ENCODE measurements at regions not wholly inside any gene's neighbourhood (a gene's known extent, or its start where the extent isn't known, plus 50 kb on each side); places are given as distances from the start of the nearest gene placed in this dataset.

- Mint-ChIP-seq H3K36me3 (ENCODE audit: low read depth) (no peaks in the 10 kb centered on the region), H3K27me3 (no peaks in the 10 kb centered on the region), H3K4me1 (ENCODE audit: low read depth) (no peaks in the 10 kb centered on the region), H3K4me3 (no peak overlapping the region), H3K27ac (no peak overlapping the region), H3K9me3 (peaks cover 13% of the 10 kb centered on the region)
- Histone ChIP-seq H3K4me1 (ENCODE audit: insufficient read depth, low read length) (no peaks in the 10 kb centered on the region), H3K4me3 (ENCODE audit: low read length) (no peak overlapping the region), H3K27me3 (ENCODE audit: control insufficient read depth in 1 of 2, insufficient read depth in 2 of 2, low read length in 2 of 2) (no peaks in the 10 kb centered on the region), H3K27ac (ENCODE audit: low read depth in 1 of 2, low read length in 2 of 2) (no peak overlapping the region), H3K36me3 (ENCODE audit: insufficient read depth, low read length) (no peaks in the 10 kb centered on the region), H3K9me3 (ENCODE audit: control insufficient read depth in 1 of 2, insufficient read depth in 1 of 2, low read length in 2 of 2) (peaks cover 0 to 7% of the 10 kb centered on the region in 2 experiments)
- CTCF ChIA-PET, result no interaction called here
- POLR2A ChIA-PET, result no interaction called here
- no peak for TF ChIP-seq CTCF (IDR thresholded peaks at IDR 0.05)
- no peak for DNase-seq
- intact Hi-C loops (cut with DNase I, micrococcal nuclease), result no loop called here
- no peak for ATAC-seq (ENCODE audit: poor library complexity)
Measured at GRCh38 chr3:94946683-94947082, 883.8 kb downstream of the NSUN3 start.

- no peak overlapping the region for H3K4me3 ChIP-seq (ENCODE audit: low read length)
- Mint-ChIP-seq H3K27me3 (no peaks in the 10 kb centered on the region), H3K27ac (no peak overlapping the region), H3K36me3 (ENCODE audit: low read depth) (no peaks in the 10 kb centered on the region), H3K9me3 (peaks cover 8% of the 10 kb centered on the region), H3K4me3 (no peak overlapping the region), H3K4me1 (ENCODE audit: low read depth) (no peaks in the 10 kb centered on the region)
- POLR2A ChIA-PET, result no interaction called here
- no peak for TF ChIP-seq CTCF (IDR thresholded peaks at IDR 0.05)
- H3K27me3 ChIP-seq (ENCODE audit: control insufficient read depth in 1 of 2, insufficient read depth in 2 of 2, low read length in 2 of 2), result no peaks in the 10 kb centered on the region
- H3K36me3 ChIP-seq (ENCODE audit: insufficient read depth, low read length), result no peaks in the 10 kb centered on the region
- intact Hi-C loops (cut with DNase I, micrococcal nuclease), result no loop called here
- DNase-seq (no peak), ATAC-seq (ENCODE audit: poor library complexity) (no peak)
- CTCF ChIA-PET, result no interaction called here
- no peaks in the 10 kb centered on the region for H3K4me1 ChIP-seq (ENCODE audit: insufficient read depth, low read length)
- H3K27ac ChIP-seq (ENCODE audit: low read depth in 1 of 2, low read length in 2 of 2), result no peak overlapping the region
- H3K9me3 ChIP-seq (ENCODE audit: control insufficient read depth in 1 of 2, insufficient read depth in 1 of 2, low read length in 2 of 2), result no peaks in the 10 kb centered on the region
Measured at GRCh38 chr3:94961423-94962100, 898.7 kb downstream of the NSUN3 start.

DNA sequence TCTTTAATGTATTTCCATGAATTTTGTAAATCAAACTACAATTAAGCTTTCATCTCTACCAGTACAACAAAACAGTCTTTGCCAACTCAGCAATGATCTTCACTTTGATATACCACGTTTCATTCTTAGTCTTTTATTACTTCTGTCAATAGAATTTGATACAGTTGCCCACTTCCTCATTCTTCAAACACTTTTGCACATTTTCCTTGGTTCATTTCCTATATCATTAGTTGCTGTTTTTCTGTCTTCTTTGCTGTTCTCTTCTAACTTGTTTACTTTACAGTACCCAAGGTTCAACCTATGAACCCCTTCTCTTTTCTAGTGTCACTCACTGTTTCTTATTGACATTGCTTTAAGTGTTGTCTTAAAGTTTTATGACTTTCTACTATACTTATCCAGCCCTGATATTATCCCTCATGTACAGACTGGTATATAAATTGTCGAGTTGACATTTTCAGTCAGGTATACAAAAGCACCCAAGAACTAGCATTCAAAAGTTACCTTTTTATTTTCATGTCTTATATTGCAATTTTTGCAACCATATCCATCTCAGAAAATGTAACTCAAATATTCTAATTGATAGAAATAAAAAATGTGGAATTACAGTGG lies 903.1 kb downstream of the NSUN3 start:
- Histone ChIP-seq H3K4me3 (ENCODE audit: low read length) (no peak overlapping the region), H3K9me3 (ENCODE audit: control insufficient read depth in 1 of 2, insufficient read depth in 1 of 2, low read length in 2 of 2) (peaks cover 0 to 3% of the 10 kb centered on the region in 2 experiments), H3K27ac (ENCODE audit: low read depth in 1 of 2, low read length in 2 of 2) (no peak overlapping the region), H3K4me1 (ENCODE audit: insufficient read depth, low read length) (no peaks in the 10 kb centered on the region), H3K36me3 (ENCODE audit: insufficient read depth, low read length) (no peaks in the 10 kb centered on the region), H3K27me3 (ENCODE audit: control insufficient read depth in 1 of 2, insufficient read depth in 2 of 2, low read length in 2 of 2) (no peaks in the 10 kb centered on the region)
- ATAC-seq (ENCODE audit: poor library complexity) (no peak), DNase-seq (no peak)
- no peak overlapping the region for H3K27ac Mint-ChIP-seq
- no peaks in the 10 kb centered on the region for H3K4me1 Mint-ChIP-seq (ENCODE audit: low read depth)
- CTCF ChIA-PET, result no interaction called here
- TF ChIP-seq CTCF (IDR thresholded peaks at IDR 0.05), result no peak
- H3K27me3 Mint-ChIP-seq, result no peaks in the 10 kb centered on the region
- POLR2A ChIA-PET, result no interaction called here
- no peaks in the 10 kb centered on the region for H3K36me3 Mint-ChIP-seq (ENCODE audit: low read depth)
- no peak overlapping the region for H3K4me3 Mint-ChIP-seq
- peaks cover 11% of the 10 kb centered on the region for H3K9me3 Mint-ChIP-seq
- intact Hi-C loops (cut with DNase I, micrococcal nuclease), result no loop called here
